PC-3 (cell line): ENCODE measurements at regions not wholly inside any gene's neighbourhood (a gene's known extent, or its start where the extent isn't known, plus 50 kb on each side); places are given as distances from the start of the nearest gene placed in this dataset.

Experiments used
- ATAC-seq: fragments of 200-7000 bp; cut with Tn5 transposase; 2 replicates; pipeline ENCODE4 v1.9.1; 2020; ENCODE audit warnings: mild to moderate bottlenecking, moderate library complexity
- BruUV-seq: library from RNA; stranded (reverse); fragments of 400-500 nt; replicated peaks from 2 replicates; lab custom pipeline; 2021; lab: Mats Ljungman, UMichigan
- CTCF ChIA-PET: fragments of 300-600 bp; sonication (Branson Sonifier 250); formaldehyde crosslinking; loops from one replicate; lab custom pipeline; 2022; ENCODE audit warnings: antibody characterized with exemption; lab: Charles Lee
- POLR2A ChIA-PET: fragments of 300-600 bp; sonication (Branson Sonifier 250); formaldehyde crosslinking; loops from one replicate; lab custom pipeline; 2022; ENCODE audit warnings: antibody characterized with exemption; ENCODE audit not compliant: unreplicated experiment; lab: Charles Lee
- DNase-seq: peaks from one replicate; pipeline ENCODE4 v3.0.0-alpha.2; 2015
- H2AFZ ChIP-seq: fragments of 300-600 bp; sonication (generic); 2 replicates; pipeline ENCODE4 v1.6.0; 2016; ENCODE audit warnings: antibody characterized with exemption, low read length
- H3F3A ChIP-seq: fragments of 300-600 bp; sonication (generic); one replicate; pipeline ENCODE4 v1.6.0; 2017; ENCODE audit warnings: antibody characterized with exemption, low read length, control low read depth, mild to moderate bottlenecking; ENCODE audit not compliant: unreplicated experiment
- H3K27ac ChIP-seq: fragments of 300-600 bp; sonication (generic); 2 replicates; pipeline ENCODE4 v1.5.1; 2016; ENCODE audit warnings: mild to moderate bottlenecking, low read length
- H3K27me3 ChIP-seq: fragments of 300-600 bp; sonication (generic); 2 replicates; pipeline ENCODE4 v1.6.1; 2016; ENCODE audit warnings: low read length, mixed read lengths
- H3K36me3 ChIP-seq: fragments of 300-600 bp; sonication (generic); 2 replicates; pipeline ENCODE4 v1.6.1; 2016; ENCODE audit warnings: low read depth, mixed run types, low read length, mixed read lengths
- H3K4me1 ChIP-seq: fragments of 300-600 bp; sonication (generic); 2 replicates; pipeline ENCODE4 v1.5.1; 2016; ENCODE audit warnings: low read length; ENCODE audit not compliant: insufficient read depth
- H3K4me2 ChIP-seq: fragments of 300-600 bp; sonication (generic); 2 replicates; pipeline ENCODE4 v1.6.0; 2016; ENCODE audit warnings: low read length
- H3K4me3 ChIP-seq: fragments of 300-600 bp; sonication (generic); 2 replicates; pipeline ENCODE4 v1.5.1; 2016; ENCODE audit warnings: mild to moderate bottlenecking, low read length, mixed read lengths
- H3K79me2 ChIP-seq: fragments of 300-600 bp; sonication (generic); 2 replicates; pipeline ENCODE4 v1.6.1; 2017; ENCODE audit warnings: low read length, mixed read lengths
- H3K9ac ChIP-seq: fragments of 300-600 bp; sonication (generic); 2 replicates; pipeline ENCODE4 v1.6.0; 2016; ENCODE audit warnings: mild to moderate bottlenecking, low read length
- H3K9me2 ChIP-seq: fragments of 300-600 bp; sonication (generic); replicated peaks from 2 replicates; pipeline ENCODE4 v1.6.1; 2016; ENCODE audit warnings: mixed run types, low read length, mixed read lengths
- H3K9me3 ChIP-seq: fragments of 300-600 bp; sonication (generic); 2 replicates; pipeline ENCODE4 v1.6.1; 2016; ENCODE audit warnings: low read length, mixed read lengths
- H4K20me1 ChIP-seq: fragments of 300-600 bp; sonication (generic); 2 replicates; pipeline ENCODE4 v1.6.1; 2016; ENCODE audit warnings: low read length, mixed read lengths
- EZH2 ChIP-seq: fragments of 300-600 bp; sonication (generic); IDR thresholded peaks from one replicate; pipeline ENCODE4 v1.6.1; 2017; ENCODE audit warnings: antibody characterized with exemption, mild to moderate bottlenecking, low read length; ENCODE audit not compliant: unreplicated experiment
- EZH2phosphoT487 ChIP-seq: fragments of 300-600 bp; sonication (generic); IDR thresholded peaks from 2 replicates; pipeline ENCODE4 v1.6.1; 2018; ENCODE audit warnings: mild to moderate bottlenecking, antibody characterized with exemption, low read length, borderline replicate concordance
- intact Hi-C: fragments of 100-400 bp; cut with micrococcal nuclease; formaldehyde crosslinking; loops from 2 replicates; pipeline ENCODE4 v1.9.0; 2023
- TF ChIP-seq, protein P1 (sequence below): fragments of 300-600 bp; sonication (generic); conservative IDR thresholded peaks from 2 replicates; pipeline ENCODE4 v1.5.1; 2017; ENCODE audit warnings: antibody characterized with exemption, low read depth, mild to moderate bottlenecking, low read length

DNA sequence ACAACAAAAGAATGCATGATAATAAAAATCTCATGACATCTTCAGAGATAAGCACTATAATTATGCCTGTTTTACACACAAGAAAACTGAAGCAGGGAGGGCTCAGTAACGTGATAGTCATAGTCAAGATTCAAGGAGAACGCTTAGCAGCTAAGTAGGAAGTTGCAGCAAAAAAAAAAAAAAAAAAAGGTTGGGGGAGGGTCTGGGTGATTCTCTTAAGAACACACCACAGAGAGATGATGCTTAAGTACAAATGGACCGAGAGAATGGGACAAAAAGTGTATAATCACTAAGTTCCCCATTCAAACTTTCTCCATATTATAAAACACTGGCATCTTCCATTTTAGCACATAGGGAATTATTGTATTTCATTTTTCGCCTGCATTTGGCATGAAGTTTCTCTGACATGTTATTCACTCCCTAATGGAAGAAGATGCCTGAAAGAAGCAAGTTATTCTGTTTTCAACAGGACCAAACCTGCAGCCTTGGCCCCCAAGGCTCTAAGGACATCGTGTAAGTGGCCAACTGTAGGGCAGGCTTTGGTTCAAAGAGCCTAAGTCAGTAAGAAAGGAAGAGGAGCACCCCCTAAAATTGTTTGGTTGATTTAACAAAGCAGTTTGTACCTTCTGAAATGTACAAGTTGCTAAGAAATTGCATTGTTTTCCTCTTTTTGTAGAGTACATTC, 142.9 kb upstream of the TMPO start:
- DNase-seq (no peak), ATAC-seq (no peak)
- H3K9me3 ChIP-seq = no peaks in the 10 kb centered on the region
- no peaks in the 10 kb centered on the region for H3K9me2 ChIP-seq
- no peak overlapping the region for H3K9ac ChIP-seq
- intact Hi-C loops = loop anchor here (1.0 to 5.0 kb wide), 2 partner anchors 1225 to 1385 kb away; no protein-coding TSS in a partner anchor
- ChIA-PET CTCF (no interaction called here), POLR2A (no interaction called here)
- peaks cover 72% of the 10 kb centered on the region for H3K27me3 ChIP-seq
- H3K4me2 ChIP-seq = no peak overlapping the region
- H3K4me3 ChIP-seq = no peak overlapping the region
- H3K4me1 ChIP-seq = no peaks in the 10 kb centered on the region
- H3K79me2 ChIP-seq = no peaks in the 10 kb centered on the region
- no peak overlapping the region for H3K27ac ChIP-seq
- no peak overlapping the region for H2AFZ ChIP-seq
- BruUV-seq = no TSS peak
- TF ChIP-seq EZH2phosphoT487 (no peak), EZH2 (no peak)
- TF ChIP-seq, protein P1, sequence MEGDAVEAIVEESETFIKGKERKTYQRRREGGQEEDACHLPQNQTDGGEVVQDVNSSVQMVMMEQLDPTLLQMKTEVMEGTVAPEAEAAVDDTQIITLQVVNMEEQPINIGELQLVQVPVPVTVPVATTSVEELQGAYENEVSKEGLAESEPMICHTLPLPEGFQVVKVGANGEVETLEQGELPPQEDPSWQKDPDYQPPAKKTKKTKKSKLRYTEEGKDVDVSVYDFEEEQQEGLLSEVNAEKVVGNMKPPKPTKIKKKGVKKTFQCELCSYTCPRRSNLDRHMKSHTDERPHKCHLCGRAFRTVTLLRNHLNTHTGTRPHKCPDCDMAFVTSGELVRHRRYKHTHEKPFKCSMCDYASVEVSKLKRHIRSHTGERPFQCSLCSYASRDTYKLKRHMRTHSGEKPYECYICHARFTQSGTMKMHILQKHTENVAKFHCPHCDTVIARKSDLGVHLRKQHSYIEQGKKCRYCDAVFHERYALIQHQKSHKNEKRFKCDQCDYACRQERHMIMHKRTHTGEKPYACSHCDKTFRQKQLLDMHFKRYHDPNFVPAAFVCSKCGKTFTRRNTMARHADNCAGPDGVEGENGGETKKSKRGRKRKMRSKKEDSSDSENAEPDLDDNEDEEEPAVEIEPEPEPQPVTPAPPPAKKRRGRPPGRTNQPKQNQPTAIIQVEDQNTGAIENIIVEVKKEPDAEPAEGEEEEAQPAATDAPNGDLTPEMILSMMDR = no peak
- no peaks in the 10 kb centered on the region for H3K36me3 ChIP-seq
- H4K20me1 ChIP-seq = no peaks in the 10 kb centered on the region
- no peaks in the 10 kb centered on the region for H3F3A ChIP-seq

DNA sequence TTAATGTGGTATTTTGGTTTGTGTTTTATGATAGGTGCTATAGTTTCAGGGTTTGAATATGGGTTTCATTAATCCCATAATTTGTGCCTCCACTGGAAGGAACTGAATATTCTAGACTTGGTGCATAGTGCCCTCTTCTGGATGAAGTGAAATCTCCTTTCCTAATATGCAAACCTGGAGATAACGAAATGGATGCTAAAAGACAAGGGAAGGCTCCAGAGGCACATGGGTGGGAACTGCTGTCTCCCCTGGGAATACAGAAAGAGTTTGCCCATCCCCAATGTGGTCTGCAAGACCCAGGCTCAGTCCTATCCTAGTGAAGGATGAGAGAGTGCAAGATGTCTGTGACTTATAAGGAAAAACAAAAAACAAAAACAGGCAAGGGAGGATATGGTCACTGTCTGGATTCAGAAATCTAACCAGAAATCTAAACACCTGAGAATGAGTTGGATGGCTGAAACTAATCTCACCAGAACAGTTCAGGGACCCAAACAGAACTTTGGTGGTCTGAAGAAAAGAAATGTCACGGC, 142.3 kb upstream of the TMPO start:
- Histone ChIP-seq H3F3A (no peaks in the 10 kb centered on the region), H3K9ac (no peak overlapping the region), H4K20me1 (no peaks in the 10 kb centered on the region), H3K4me2 (no peak overlapping the region), H3K9me2 (no peaks in the 10 kb centered on the region), H3K36me3 (no peaks in the 10 kb centered on the region), H3K4me3 (no peak overlapping the region), H3K79me2 (no peaks in the 10 kb centered on the region), H3K9me3 (no peaks in the 10 kb centered on the region), H3K4me1 (no peaks in the 10 kb centered on the region), H2AFZ (no peak overlapping the region), H3K27me3 (peaks cover 72% of the 10 kb centered on the region), H3K27ac (no peak overlapping the region)
- intact Hi-C loops = loop anchor here (1.0 to 5.0 kb wide), 2 partner anchors 1226 to 1386 kb away; no protein-coding TSS in a partner anchor
- DNase-seq = peak; percentile 68
- POLR2A ChIA-PET = no interaction called here
- no TSS peak for BruUV-seq
- TF ChIP-seq, protein P1 = peak; percentile 74
- TF ChIP-seq EZH2phosphoT487 (no peak), EZH2 (no peak)
- ATAC-seq = peak; percentile 56
- CTCF ChIA-PET = no interaction called here

DNA sequence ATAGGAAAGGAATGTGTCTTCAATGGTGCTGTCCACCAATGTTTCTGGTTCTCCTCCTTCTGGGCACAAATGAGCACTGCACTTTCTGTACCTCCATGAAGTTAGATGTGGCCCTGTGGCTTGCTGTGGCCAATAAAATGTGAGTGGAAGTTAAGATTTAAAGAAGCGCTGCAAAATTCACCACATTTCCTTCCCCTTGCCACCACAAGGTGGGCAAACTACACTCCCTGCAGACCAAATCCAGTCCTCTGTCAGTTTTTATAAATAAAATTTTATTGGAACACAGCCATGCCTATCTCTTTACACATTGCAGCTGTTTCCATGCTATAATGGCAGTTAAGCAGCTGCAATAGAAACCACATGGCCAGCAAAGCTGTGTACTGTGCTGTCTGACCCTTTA, 141.4 kb upstream of the TMPO start:
- ATAC-seq (peak; percentile 42; the same call in 1 of the 2 replicates), DNase-seq (no peak)
- Histone ChIP-seq H3K4me2 (no peak overlapping the region), H3K79me2 (no peaks in the 10 kb centered on the region), H3K4me3 (no peak overlapping the region), H3K4me1 (no peaks in the 10 kb centered on the region), H3K27me3 (peaks cover 62% of the 10 kb centered on the region), H3K27ac (no peak overlapping the region), H2AFZ (no peak overlapping the region), H4K20me1 (no peaks in the 10 kb centered on the region), H3F3A (no peaks in the 10 kb centered on the region), H3K36me3 (no peaks in the 10 kb centered on the region), H3K9me2 (no peaks in the 10 kb centered on the region), H3K9ac (no peak overlapping the region), H3K9me3 (no peaks in the 10 kb centered on the region)
- intact Hi-C loops = loop anchor here (5.0 kb wide), 1 partner anchor 1227 kb away; no protein-coding TSS in a partner anchor
- ChIA-PET CTCF (no interaction called here), POLR2A (no interaction called here)
- no TSS peak for BruUV-seq
- TF ChIP-seq EZH2phosphoT487 (no peak), EZH2 (no peak)
- TF ChIP-seq, protein P1 = peak; percentile 40
